GM12878 (cell line): ENCODE measurements at regions not wholly inside any gene's neighbourhood (a gene's known extent, or its start where the extent isn't known, plus 50 kb on each side); places are given as distances from the start of the nearest gene placed in this dataset.
"Not testable (repeated sequence)": the region's sequence is repeated elsewhere in the genome, so short reads cannot be mapped to it uniquely, and the experiment has no call there.

ENCODE experiments used
- ATAC-seq: fragments of 200-7000 bp; cut with Tn5 transposase; 3 replicates; pipeline ENCODE4 v1.9.1; 2020; ENCODE audit warnings: mild to moderate bottlenecking, moderate library complexity
- BruUV-seq: library from RNA; stranded (reverse); fragments of 400-500 nt; replicated peaks from 2 replicates; lab custom pipeline; 2021; lab: Mats Ljungman, UMichigan
- CTCF ChIA-PET: fragments of 300-600 bp; sonication (Branson Sonifier 250); formaldehyde crosslinking; extraction: SDS; loops from one replicate; lab custom pipeline; 2021; ENCODE audit warnings: inconsistent platforms; lab: Yijun Ruan, JAX
- POLR2A ChIA-PET: fragments of 350-600 bp; formaldehyde crosslinking; extraction: SDS; loops from one replicate; lab custom pipeline; 2021; ENCODE audit warnings: inconsistent platforms; lab: Charles Lee
- RAD21 ChIA-PET: fragments of 300-600 bp; sonication (Branson Sonifier 250); formaldehyde crosslinking; loops from one replicate; lab custom pipeline; 2023; ENCODE audit warnings: antibody characterized with exemption; ENCODE audit not compliant: unreplicated experiment; lab: Charles Lee
- SMC1A ChIA-PET: fragments of 300-600 bp; sonication (Branson Sonifier 250); formaldehyde crosslinking; loops from one replicate; lab custom pipeline; 2023; ENCODE audit not compliant: unreplicated experiment, uncharacterized antibody; lab: Charles Lee
- DNase-seq: peaks from one replicate; pipeline ENCODE4 v3.0.0-alpha.2; 2011; ENCODE audit warnings: low read depth, low spot score
- FAIRE-seq: peaks from 3 replicates; lab custom pipeline; 2011; peaks lifted over from hg19 to GRCh38; lab: Jason Lieb, UNC
- H2AFZ ChIP-seq: 2 replicates; pipeline ENCODE4 v1.6.0; 2011; ENCODE audit warnings: low read depth, low read length, control low read depth; ENCODE audit not compliant: control insufficient read depth
- H3K27ac ChIP-seq: 2 replicates; pipeline ENCODE4 v1.5.1; 2011; ENCODE audit warnings: control low read depth; ENCODE audit not compliant: control insufficient read depth, insufficient read depth
- H3K27me3 ChIP-seq, 2 experiments: replicated peaks in 1 of 2; 2 replicates each; pipeline versions ENCODE4 v1.6.0 to v1.6.1; 2011; ENCODE audit warnings: low read length in 1 of 2; ENCODE audit not compliant: control insufficient read depth in 2 of 2, insufficient read depth in 2 of 2
- H3K36me3 ChIP-seq, 2 experiments: 2 replicates each; pipeline ENCODE4 v1.5.1; 2011; ENCODE audit warnings: low read length in 1 of 2; ENCODE audit not compliant: control insufficient read depth in 2 of 2, insufficient read depth in 2 of 2
- H3K4me1 ChIP-seq: 2 replicates; pipeline ENCODE4 v1.6.1; 2011; ENCODE audit warnings: mild to moderate bottlenecking, low read length, moderate library complexity, mixed read lengths; ENCODE audit not compliant: control insufficient read depth, insufficient read depth
- H3K4me2 ChIP-seq: 2 replicates; pipeline ENCODE4 v1.6.0; 2011; ENCODE audit warnings: control low read depth; ENCODE audit not compliant: control insufficient read depth, insufficient read depth
- H3K4me3 ChIP-seq: fragments of 200-600 bp; sonication (generic); 2 replicates; pipeline ENCODE4 v1.5.1; 2016
- H3K79me2 ChIP-seq: 2 replicates; pipeline ENCODE4 v1.6.0; 2011; ENCODE audit warnings: low read length; ENCODE audit not compliant: control insufficient read depth, insufficient read depth
- H3K9ac ChIP-seq: 2 replicates; pipeline ENCODE4 v1.8.0; 2011; ENCODE audit warnings: low read length, control low read depth, mixed read lengths; ENCODE audit not compliant: control insufficient read depth, insufficient read depth
- H3K9me3 ChIP-seq: replicated peaks from 3 replicates; pipeline ENCODE4 v1.5.1; 2011; ENCODE audit warnings: mild to moderate bottlenecking, low read length; ENCODE audit not compliant: control insufficient read depth, insufficient read depth
- H4K20me1 ChIP-seq: 2 replicates; pipeline ENCODE4 v1.6.0; 2011; ENCODE audit not compliant: control insufficient read depth, insufficient read depth
- E4F1 ChIP-seq: fragments of 450-650 bp; IDR thresholded peaks from 2 replicates; pipeline ENCODE4 v1.6.1; 2018; ENCODE audit warnings: borderline replicate concordance, mild to moderate bottlenecking; ENCODE audit not compliant: partially characterized antibody
- ESRRA ChIP-seq: IDR thresholded peaks from 2 replicates; pipeline ENCODE4 v1.6.1; 2012; ENCODE audit warnings: mild to moderate bottlenecking, low read length, improper control_type of control experiment
- PML ChIP-seq: IDR thresholded peaks from 2 replicates; pipeline ENCODE4 v1.6.1; 2012; ENCODE audit warnings: low read length, inconsistent platforms
- SMAD1 ChIP-seq: fragments of 450-650 bp; IDR thresholded peaks from 2 replicates; pipeline ENCODE4 v1.6.1; 2018; ENCODE audit warnings: mild to moderate bottlenecking, low read depth; ENCODE audit not compliant: partially characterized antibody
- ZSCAN29 ChIP-seq: fragments of 450-650 bp; IDR thresholded peaks from 2 replicates; pipeline ENCODE4 v1.6.1; 2017; ENCODE audit warnings: mild to moderate bottlenecking, moderate library complexity
- WGBS: methylation state at CpG from one replicate; pipeline ENCODE4 v1.1.6; 2016; ENCODE audit warnings: low lambda C conversion rate; ENCODE audit not compliant: insufficient replicate concordance, insufficient coverage; ENCODE audit errors: missing lambda C conversion rate; 5-methylcytosine and 5-hydroxymethylcytosine counted together
- in situ Hi-C: fragments of 300-500 bp; cut with MboI; formaldehyde crosslinking; loops from 9 replicates; pipeline ENCODE4 v1.14.3; 2018; ENCODE audit warnings: mixed read lengths
- intact Hi-C: fragments of 100-400 bp; cut with micrococcal nuclease; formaldehyde crosslinking; loops from one replicate; pipeline ENCODE4 v1.14.2; 2022; ENCODE audit not compliant: unreplicated experiment

- CTCF ChIA-PET = no interaction called here
- Histone ChIP-seq H3K79me2 (no peaks in the 10 kb centered on the region), H3K27me3 (no peaks in the 10 kb centered on the region)
- intact Hi-C loops = no loop called here
- no peak for TF ChIP-seq PML
- TF ChIP-seq E4F1 = no peak
- TF ChIP-seq ZSCAN29 = no peak
- TF ChIP-seq SMAD1 = no peak
- no peak for TF ChIP-seq ESRRA
- TF ChIP-seq, all 136 proteins: peak for 0
- Histone ChIP-seq H3K36me3 (no peaks in the 10 kb centered on the region), H3K27ac (no peak overlapping the region), H2AFZ (no peak overlapping the region), H3K4me2 (no peak overlapping the region), H4K20me1 (no peaks in the 10 kb centered on the region), H3K9me3 (no peaks in the 10 kb centered on the region), H3K4me3 (no peak overlapping the region), H3K4me1 (no peaks in the 10 kb centered on the region), H3K9ac (no peak overlapping the region)
- in situ Hi-C loops = no loop called here
- 0% methylated on average over 3 of the region's 3 CpGs for WGBS
- ChIA-PET POLR2A (no interaction called here), RAD21 (no interaction called here), SMC1A (no interaction called here)
- BruUV-seq = no TSS peak
- DNase-seq (no peak), FAIRE-seq (no peak), ATAC-seq (no peak)
Measured at GRCh38 chr17:53619025-53619424, 203.7 kb upstream of the KIF2B start.

DNA sequence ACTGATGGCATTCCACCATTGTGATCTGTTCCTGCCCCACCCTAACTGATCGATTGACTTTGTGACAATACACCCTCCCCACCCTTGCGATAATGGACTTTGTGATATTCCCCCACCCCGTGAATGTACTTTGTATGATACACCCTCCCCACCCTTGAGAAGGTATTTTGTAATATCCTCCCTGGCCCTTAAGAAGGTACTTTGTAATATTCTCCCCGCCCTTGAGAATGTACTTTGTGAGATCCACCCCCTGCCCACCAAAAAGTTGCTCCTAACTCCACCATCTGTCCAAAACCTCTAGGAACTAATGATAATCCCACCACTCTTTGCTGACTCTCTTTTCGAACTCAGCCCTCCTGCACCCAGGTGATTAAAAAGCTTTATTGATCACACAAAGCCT is 214.5 kb upstream of the KIF2B start:
- in situ Hi-C loops, H3K27ac ChIP-seq, ATAC-seq, SMC1A ChIA-PET, H3K9me3 ChIP-seq, BruUV-seq, DNase-seq, RAD21 ChIA-PET, H2AFZ ChIP-seq, H3K4me3 ChIP-seq, H4K20me1 ChIP-seq, CTCF ChIA-PET, H3K4me1 ChIP-seq, H3K36me3 ChIP-seq, H3K4me2 ChIP-seq, H3K9ac ChIP-seq, intact Hi-C loops, POLR2A ChIA-PET, H3K79me2 ChIP-seq, H3K27me3 ChIP-seq, FAIRE-seq: not testable (repeated sequence)
- WGBS = 17% methylated on average over 5 of the region's 5 CpGs
